ENCODE measurements at regions not wholly inside any gene's neighbourhood (a gene's known extent, or its start where the extent isn't known, plus 50 kb on each side); places are given as distances from the start of the nearest gene placed in this dataset.
A peak's percentile ranks its signal among the peaks of the same experiment; 100 is the strongest.

DNA sequence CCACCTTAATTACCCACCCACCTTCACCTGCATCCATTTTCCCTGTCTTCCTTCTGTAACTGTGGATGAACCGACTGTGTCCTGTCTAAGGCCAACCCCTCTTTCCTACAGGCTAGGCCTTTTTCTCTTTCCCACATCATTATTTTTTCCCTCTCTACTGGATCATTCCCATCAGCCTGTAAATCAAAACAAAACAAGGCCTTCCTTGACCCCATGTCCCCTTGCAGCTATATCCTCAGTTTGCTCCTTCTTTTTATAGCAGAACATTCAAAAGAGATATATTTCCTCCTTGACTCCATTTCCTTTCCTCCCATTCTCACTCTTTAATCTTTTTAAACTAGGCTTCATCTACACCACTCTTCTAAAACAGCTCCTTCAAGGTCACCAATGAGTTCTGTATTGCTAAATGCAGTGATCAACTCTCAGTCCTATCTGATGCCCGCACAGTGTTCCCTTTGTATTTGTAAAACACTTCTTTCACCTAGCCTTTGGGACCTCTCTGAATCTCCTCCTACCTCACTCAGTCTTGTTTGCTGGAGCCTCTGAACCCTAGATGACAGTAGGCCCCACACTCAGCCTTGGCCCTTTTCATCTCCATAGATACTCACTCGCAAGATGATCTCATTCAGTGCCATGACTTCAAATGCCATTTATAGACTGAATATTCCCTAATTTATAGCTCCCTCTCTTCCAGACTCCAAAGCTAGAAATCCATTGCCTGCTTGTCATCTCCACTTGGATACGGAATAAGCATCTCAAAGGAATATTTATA lies 55.7 kb downstream of the CXCR4 start:
- no peak for DNase-seq

GRCh38 chr2:136060416-136060815 lies 57.5 kb downstream of the CXCR4 start:
- no peak for DNase-seq

DNA sequence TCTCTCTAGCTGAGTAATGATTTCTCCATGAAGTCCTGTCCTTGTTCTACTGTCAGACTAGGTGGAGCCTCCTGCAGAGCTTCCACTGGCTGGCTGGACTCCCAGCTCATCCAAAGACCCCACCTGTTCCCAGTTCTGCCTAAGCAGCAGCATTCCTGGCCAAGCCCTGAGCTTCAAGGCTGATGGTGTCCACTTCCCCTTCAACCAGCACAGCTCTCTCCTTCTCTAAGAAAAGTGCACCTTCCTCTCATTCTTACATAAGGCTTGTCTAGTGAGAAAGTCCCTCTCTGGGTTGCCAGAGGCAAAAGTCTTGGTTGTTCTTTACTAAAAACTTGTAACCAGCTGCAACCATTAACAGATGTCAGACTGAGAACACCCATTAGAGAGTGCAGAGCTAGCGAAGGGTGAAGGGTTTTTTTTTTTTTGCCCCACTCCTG lies 58.9 kb downstream of the CXCR4 start:
- DNase-seq: no peak

GRCh38 chr2:136058262-136058661 lies 59.7 kb downstream of the CXCR4 start:
- no peak for DNase-seq

GRCh38 chr2:136057802-136058140 lies 60.2 kb downstream of the CXCR4 start:
- no peak for DNase-seq

DNA sequence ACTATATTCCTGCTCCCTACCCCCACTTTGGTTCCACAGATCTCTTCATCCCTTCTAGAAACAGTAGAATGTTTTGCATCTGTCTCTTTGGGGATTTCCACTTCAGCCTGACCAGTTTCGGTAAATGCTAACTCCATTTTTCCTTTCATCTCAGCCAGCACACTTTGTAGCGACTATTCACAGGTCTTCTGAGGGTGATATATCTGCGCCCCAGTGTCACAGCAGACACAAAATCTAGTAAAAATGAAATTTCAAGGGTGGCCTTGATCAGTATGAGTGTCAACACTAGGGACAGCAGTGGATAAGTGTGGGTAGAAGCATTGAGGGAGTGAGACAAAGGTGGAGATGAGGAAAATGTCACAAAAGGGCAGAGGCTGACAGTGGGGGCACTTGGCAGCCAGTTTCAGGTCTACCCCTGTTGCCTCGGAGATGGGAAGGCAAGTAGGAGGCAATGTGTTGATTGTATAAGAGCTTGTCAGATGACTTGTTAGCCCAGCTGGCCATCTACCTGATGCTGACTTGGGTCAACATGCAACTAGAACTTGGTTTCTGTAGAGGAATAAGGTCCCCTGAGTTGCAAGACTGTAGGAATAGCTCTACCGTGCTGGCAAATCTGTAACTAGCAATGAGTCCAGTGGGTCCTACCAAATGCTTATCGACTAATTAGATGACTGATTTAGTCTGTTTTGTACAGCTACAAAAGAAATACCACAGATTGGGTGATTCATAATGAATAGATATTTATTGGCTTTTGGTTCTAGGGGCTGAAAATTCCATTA lies 60.7 kb downstream of the CXCR4 start:
- DNase-seq: peak; percentile 52

- DNase-seq: peak; percentile 27
These were observed 61.8 kb downstream of the CXCR4 start for GRCh38 chr2:136055929-136056688.

- no peak for DNase-seq
These were observed 63.1 kb downstream of the CXCR4 start for GRCh38 chr2:136054856-136055255.

DNA sequence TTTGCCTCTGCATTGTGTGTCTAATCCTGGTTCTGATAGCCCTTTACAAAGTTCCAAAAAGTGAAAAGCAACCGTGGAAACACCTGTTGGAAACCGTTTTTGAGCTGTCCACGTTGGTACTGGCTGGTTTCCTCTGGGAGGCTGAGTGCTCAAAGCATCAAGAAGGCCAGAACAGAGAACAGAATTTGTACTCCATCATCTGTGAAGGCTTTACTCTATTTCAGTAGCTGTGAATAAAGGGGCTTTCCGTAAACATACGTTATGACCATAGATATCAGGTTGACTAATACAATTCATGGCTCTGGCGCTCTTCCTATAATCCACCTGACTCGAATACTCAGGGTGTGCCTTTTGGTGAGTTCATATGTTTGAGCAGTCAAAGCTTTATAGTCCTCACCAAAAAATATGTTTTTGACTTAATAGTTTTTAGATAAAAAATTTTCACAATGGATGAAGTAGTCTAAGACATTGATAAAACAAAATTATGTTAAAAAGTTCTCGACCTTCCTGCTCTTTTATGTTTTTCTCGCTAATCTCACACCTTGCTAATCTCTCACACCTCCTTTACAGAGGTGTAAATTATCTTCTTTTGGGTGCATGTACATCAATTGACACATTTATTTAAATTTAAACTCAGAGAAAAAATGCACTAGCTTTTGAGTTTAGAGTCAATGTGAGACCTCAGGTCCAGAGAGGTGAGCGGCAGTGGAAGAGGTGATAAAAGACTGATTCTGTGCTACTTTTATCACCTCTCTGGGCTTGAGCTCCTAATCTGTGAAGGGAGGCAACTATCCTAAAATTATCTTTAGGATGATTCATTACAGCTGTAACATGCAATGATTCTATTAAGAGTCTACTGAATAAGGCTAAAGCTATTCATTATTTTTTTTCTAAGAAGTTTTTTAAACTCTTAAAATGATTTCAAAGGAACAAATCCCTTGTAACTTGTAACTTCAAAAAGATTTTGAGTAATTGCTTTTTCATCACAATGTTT lies 65.3 kb downstream of the CXCR4 start:
- no peak for DNase-seq

- DNase-seq: no peak
These were observed 66.3 kb upstream of the DARS1 start for GRCh38 chr2:136051725-136052048.

DNA sequence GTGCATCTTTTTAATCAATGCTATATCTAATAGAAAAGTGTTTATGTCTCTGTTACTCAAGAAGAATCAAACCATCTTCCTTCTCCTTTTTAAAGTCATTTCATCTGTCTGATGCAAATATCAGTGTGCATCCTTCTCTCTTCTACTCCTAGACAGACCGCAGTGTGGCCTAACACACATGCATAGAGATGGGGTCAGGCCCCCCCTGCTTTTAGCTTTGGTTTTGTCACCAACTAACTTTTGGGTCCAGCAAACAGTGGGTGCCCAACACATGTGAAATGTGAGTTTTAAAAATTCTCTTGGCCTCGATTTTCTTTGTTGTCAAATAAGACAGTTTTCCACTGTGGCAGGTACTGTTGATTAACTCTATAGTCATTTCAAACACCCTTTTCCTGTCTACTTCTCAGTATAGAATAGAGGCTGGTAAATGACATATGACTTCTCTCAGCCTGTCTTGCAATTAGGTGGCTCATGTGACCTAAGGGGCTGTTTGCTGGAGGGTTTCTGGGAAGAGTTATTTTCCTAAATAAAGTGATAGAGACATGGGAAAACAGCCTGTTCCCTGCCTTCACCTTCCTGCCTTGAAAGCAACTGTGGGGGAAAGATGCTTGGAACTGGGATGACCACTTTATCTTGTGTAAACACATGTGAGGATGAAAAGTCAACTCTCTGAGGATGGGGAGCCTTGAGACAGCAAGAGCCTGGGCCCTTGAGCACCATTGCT lies 65.7 kb upstream of the DARS1 start:
- DNase-seq: no peak

DNA sequence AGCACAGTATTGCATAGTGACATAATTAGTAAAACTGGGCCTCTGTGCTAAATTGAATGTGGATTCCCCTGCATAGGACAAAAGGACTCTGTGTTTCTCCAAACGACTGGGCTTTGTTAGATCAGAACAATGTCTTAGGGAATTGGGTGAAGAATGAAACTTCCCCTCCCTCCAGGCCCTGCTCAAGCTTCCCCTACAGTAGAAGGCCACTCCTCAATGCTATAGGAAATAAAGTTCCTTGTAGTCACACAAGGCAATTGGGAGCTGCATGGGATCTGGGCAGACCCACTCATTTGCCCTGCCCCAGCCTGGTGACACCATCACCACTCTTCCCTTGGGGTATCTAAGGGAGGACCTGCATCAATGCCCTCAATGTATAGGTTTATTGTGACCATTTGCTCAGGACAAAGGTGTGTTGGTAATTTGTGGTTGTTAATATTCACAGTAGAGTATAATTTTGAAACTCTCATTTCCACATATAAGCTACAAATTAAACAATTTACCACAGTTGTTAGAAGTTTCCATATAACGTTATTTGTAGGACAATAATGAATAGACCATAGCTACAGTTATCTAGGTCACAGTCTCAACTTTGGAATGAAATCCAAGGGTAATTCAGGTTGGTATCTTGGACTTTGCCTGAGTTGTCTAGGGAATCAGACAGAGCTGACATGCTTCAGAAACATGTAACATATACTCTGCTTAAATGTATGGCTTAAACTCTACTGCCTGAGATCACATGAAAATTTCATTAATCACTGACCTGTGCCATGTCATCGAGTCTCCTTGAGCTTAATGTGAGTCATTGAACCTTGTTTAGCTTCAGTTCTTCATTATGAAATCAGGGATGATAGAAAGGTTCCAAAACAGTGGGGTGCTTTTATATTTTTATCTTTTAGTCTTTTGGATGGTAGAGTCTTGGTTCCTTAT lies 64.8 kb upstream of the DARS1 start:
- no peak for DNase-seq

GRCh38 chr2:136049011-136049742 lies 63.8 kb upstream of the DARS1 start:
- DNase-seq: no peak

- DNase-seq: no peak
These were observed 60.6 kb upstream of the DARS1 start for GRCh38 chr2:136045835-136046570.

- DNase-seq: no peak
These were observed 59.9 kb upstream of the DARS1 start for GRCh38 chr2:136045344-136045743.

All from stimulated activated CD4-positive, alpha-beta T cell treated with anti-CD3 and anti-CD28 coated beads, Interleukin-15, amount 100 ng/mL, for 24 hours (primary cell).